Transverse colon (tissue), 4 donors: ENCODE measurements at regions not wholly inside any gene's neighbourhood (a gene's known extent, or its start where the extent isn't known, plus 50 kb on each side); places are given as distances from the start of the nearest gene placed in this dataset.

Source experiments
- CTCF ChIP-seq, 5 experiments: fragments of 200-600 bp in 3 of 5; fragments of 450-650 bp in 2 of 5; sonication (generic) in 3 of 5; IDR thresholded peaks; 1 replicate in 2 of 5; 2 replicates in 3 of 5; pipeline ENCODE4 v1.5.1; 2016 to 2017; ENCODE audit warnings: antibody characterized with exemption in 5 of 5, inconsistent platforms in 3 of 5, mild to moderate bottlenecking in 2 of 5, moderate library complexity in 1 of 5
- POLR2A ChIP-seq: fragments of 450-650 bp; IDR thresholded peaks from one replicate; pipeline ENCODE4 v1.6.1; 2016; ENCODE audit warnings: antibody characterized with exemption, mild to moderate bottlenecking, moderate library complexity
- POLR2AphosphoS5 ChIP-seq, 3 donors: sonication (generic); formaldehyde crosslinking; IDR thresholded peaks; one replicate each; pipeline ENCODE4 v1.6.1; 2016; ENCODE audit warnings: antibody characterized with exemption in 3 of 3

- TF ChIP-seq POLR2A, result no peak
- TF ChIP-seq CTCF (IDR thresholded peaks at IDR 0.05), result no peak
- no peak for TF ChIP-seq POLR2AphosphoS5 (IDR thresholded peaks at IDR 0.05)
Measured at GRCh38 chr6:6721606-6722005, 133.1 kb downstream of the LY86 start.
